ENCODE measurements at regions not wholly inside any gene's neighbourhood (a gene's known extent, or its start where the extent isn't known, plus 50 kb on each side); places are given as distances from the start of the nearest gene placed in this dataset.

- TF ChIP-seq CTCF (IDR thresholded peaks at IDR 0.05 in 2 of 3, conservative IDR thresholded peaks at IDR 0.05 in 1 of 3; ENCODE audit: control insufficient read depth in 2 of 3, extremely low read depth in 1 of 3, insufficient read depth in 1 of 3, low read depth in 3 of 3, low read length in 3 of 3) (no peak), NFXL1 (IDR thresholded peaks at IDR 0.05; ENCODE audit: borderline replicate concordance) (no peak), RAD21 (IDR thresholded peaks at IDR 0.05; ENCODE audit: insufficient read depth, low read depth, low read length) (no peak)
Measured at GRCh38 chr10:58460157-58460556, 52.5 kb upstream of the BICC1 start.

All from GM12878 (cell line).